Spleen (tissue), 7 donors: ENCODE measurements at regions not wholly inside any gene's neighbourhood (a gene's known extent, or its start where the extent isn't known, plus 50 kb on each side); places are given as distances from the start of the nearest gene placed in this dataset.

Experiments used
- CTCF ChIP-seq, 11 experiments: fragments of 200-600 bp in 7 of 11; fragments of 450-650 bp in 4 of 11; sonication (generic) in 4 of 11; IDR thresholded peaks in 8 of 11; conservative IDR thresholded peaks in 3 of 11; 1 replicate in 7 of 11; 2 replicates in 4 of 11; pipeline versions ENCODE4 v1.4.0 to v1.8.0; 2016 to 2021; ENCODE audit warnings: antibody characterized with exemption in 11 of 11, inconsistent platforms in 4 of 11, mild to moderate bottlenecking in 1 of 11
- POLR2A ChIP-seq, 3 donors: fragments of 450-650 bp; IDR thresholded peaks; one replicate each; pipeline ENCODE4 v1.5.1; 2017; ENCODE audit warnings: antibody characterized with exemption in 3 of 3, mild to moderate bottlenecking in 1 of 3
- POLR2AphosphoS5 ChIP-seq, 3 donors: sonication (generic); formaldehyde crosslinking; IDR thresholded peaks; one replicate each; pipeline ENCODE4 v1.5.1; 2017; ENCODE audit warnings: antibody characterized with exemption in 3 of 3
- donor health status: DM: no; HTN: no; CAD: no; lungs with moderate emphysema.
- donor health status: DM: no; HTN: no; CAD: no.
- donor health status: DM: no; HTN: no; CAD: no.

DNA sequence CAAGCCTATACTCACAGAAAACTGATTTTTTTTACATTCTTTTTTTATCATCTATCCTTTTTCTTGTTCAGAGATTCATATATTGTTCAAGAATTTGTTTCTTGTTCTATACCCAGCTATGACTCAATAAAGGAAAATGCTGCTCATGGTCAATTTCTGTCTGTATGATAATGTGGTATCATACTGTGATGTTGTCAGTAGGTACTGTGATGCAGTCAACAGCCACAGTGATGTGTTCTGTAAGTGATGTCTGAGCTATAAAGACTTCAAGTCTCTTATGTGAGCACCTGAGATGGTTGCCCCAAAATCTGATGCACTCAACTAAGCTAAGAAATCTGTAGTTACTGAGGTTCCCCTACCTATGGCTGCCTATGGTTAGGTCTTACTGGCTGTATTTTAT, 294.2 kb upstream of the GRIN3A start:
- TF ChIP-seq POLR2AphosphoS5 (IDR thresholded peaks at IDR 0.05) (no peak), CTCF (IDR thresholded peaks at IDR 0.05 in 8 of 11, conservative IDR thresholded peaks at IDR 0.05 in 3 of 11) (no peak), POLR2A (IDR thresholded peaks at IDR 0.05) (no peak)
